Type B pancreatic cell (in vitro differentiated cells): ENCODE measurements at regions not wholly inside any gene's neighbourhood (a gene's known extent, or its start where the extent isn't known, plus 50 kb on each side); places are given as distances from the start of the nearest gene placed in this dataset.

Experiments used
- DNase-seq: peaks from one replicate; pipeline ENCODE4 v3.0.0; 2021; ENCODE audit warnings: mixed read lengths; ENCODE audit not compliant: unreplicated experiment; ENCODE audit errors: extremely low spot score
- H3K27ac Mint-ChIP-seq: 2 replicates; pipeline ENCODE4 v1.8.0; 2021; ENCODE audit warnings: mild to moderate bottlenecking, mixed read lengths
- H3K27me3 Mint-ChIP-seq: 2 replicates; pipeline ENCODE4 v1.8.0; 2021; ENCODE audit warnings: mixed read lengths
- H3K36me3 Mint-ChIP-seq: 2 replicates; pipeline ENCODE4 v1.8.0; 2021; ENCODE audit warnings: mixed read lengths
- H3K4me1 Mint-ChIP-seq: one replicate; pipeline ENCODE4 v1.8.0; 2021; ENCODE audit warnings: mixed read lengths; ENCODE audit not compliant: unreplicated experiment
- H3K4me3 Mint-ChIP-seq: 2 replicates; pipeline ENCODE4 v1.8.0; 2021; ENCODE audit warnings: mild to moderate bottlenecking, mixed read lengths
- H3K9me3 Mint-ChIP-seq: 2 replicates; pipeline ENCODE4 v1.8.0; 2021; ENCODE audit warnings: mixed read lengths
- TF ChIP-seq, protein P1 (sequence below): fragments of 200-600 bp; sonication (generic); conservative IDR thresholded peaks from 2 replicates; pipeline ENCODE4 v1.5.0; 2021; ENCODE audit warnings: antibody characterized with exemption, mild to moderate bottlenecking

DNA sequence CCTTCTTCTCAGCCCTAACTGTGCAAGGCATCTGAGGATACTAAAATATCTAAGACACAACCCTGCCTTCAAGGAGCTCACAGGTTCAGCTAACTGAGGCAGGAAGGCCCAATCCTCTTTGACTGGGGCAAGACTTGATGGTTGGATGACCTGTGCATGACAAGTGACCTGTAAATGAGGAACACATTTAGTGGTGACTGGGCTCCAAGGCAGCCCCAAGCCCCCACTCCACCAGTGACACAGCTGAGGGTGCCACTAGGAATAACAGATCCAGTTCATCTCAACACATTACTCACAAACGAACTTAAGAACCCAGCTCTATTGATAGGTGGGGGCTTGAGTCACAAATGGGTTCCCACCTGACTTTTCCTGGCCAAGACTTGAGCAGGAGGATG lies 244.7 kb upstream of the IRF2BP2 start:
- TF ChIP-seq, protein P1, sequence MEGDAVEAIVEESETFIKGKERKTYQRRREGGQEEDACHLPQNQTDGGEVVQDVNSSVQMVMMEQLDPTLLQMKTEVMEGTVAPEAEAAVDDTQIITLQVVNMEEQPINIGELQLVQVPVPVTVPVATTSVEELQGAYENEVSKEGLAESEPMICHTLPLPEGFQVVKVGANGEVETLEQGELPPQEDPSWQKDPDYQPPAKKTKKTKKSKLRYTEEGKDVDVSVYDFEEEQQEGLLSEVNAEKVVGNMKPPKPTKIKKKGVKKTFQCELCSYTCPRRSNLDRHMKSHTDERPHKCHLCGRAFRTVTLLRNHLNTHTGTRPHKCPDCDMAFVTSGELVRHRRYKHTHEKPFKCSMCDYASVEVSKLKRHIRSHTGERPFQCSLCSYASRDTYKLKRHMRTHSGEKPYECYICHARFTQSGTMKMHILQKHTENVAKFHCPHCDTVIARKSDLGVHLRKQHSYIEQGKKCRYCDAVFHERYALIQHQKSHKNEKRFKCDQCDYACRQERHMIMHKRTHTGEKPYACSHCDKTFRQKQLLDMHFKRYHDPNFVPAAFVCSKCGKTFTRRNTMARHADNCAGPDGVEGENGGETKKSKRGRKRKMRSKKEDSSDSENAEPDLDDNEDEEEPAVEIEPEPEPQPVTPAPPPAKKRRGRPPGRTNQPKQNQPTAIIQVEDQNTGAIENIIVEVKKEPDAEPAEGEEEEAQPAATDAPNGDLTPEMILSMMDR: no peak
- no peaks in the 10 kb centered on the region for H3K9me3 Mint-ChIP-seq
- no peak overlapping the region for H3K4me3 Mint-ChIP-seq
- H3K27ac Mint-ChIP-seq: no peak overlapping the region
- H3K27me3 Mint-ChIP-seq: no peaks in the 10 kb centered on the region
- no peaks in the 10 kb centered on the region for H3K36me3 Mint-ChIP-seq
- no peak for DNase-seq
- H3K4me1 Mint-ChIP-seq: peaks cover 15% of the 10 kb centered on the region

DNA sequence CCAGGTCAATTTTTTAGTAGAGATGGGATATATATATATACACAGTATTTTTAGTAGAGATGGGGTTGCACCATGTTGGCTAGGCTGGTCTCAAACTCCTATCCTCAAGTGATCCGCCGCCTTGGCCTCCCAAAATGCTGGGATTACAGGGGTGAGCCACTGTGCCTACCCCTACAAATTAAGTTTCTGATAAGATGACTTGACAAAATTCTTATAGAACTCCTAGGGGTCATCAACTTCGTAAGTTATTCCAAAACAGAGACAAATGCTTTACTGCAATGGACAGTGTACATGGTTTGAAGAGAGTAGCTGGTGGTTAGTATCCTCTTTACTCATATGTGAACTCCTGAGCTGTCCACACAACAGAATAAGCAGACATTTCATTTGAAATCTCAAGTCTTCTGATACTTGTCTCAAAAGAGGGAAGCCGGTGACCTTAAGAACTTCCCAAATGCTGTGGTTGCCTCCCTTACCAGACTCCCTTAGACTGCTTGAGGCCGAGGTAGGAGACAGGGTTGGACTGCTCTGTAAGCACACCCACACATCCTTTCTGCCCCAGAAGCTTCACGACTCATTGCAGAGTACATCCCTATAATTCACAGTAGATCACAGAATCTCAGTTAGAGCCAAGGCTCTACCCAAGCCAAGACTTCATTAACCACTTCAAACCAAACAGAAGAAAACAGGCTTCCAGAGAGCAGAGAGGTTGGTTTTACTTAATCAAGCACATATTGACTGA lies 244.1 kb upstream of the IRF2BP2 start:
- no peaks in the 10 kb centered on the region for H3K9me3 Mint-ChIP-seq
- H3K27ac Mint-ChIP-seq: no peak overlapping the region
- no peak overlapping the region for H3K4me3 Mint-ChIP-seq
- no peak for DNase-seq
- peaks cover 15% of the 10 kb centered on the region for H3K4me1 Mint-ChIP-seq
- H3K27me3 Mint-ChIP-seq: no peaks in the 10 kb centered on the region
- TF ChIP-seq, protein P1: no peak
- no peaks in the 10 kb centered on the region for H3K36me3 Mint-ChIP-seq

DNA sequence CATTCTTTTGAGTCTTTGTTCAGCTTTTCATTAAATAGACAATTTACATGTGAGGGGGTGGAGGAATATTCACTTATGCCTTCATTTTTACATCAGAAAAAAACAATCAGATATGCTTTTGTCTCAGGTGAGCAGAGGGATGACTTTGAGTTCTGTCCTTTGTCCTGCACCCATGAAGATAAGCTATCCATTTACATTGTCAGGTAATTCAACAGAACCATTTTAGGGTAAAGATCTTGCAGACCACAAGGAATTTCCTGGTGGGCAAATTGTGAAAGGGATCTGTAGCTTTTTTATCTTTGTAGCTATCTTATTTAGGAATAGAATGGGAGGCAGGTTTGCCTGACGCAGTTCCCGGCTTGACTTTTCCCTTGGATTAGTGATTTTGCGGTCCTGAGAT lies 242.7 kb upstream of the IRF2BP2 start:
- TF ChIP-seq, protein P1: no peak
- no peak overlapping the region for H3K4me3 Mint-ChIP-seq
- no peak overlapping the region for H3K27ac Mint-ChIP-seq
- no peaks in the 10 kb centered on the region for H3K9me3 Mint-ChIP-seq
- H3K36me3 Mint-ChIP-seq: no peaks in the 10 kb centered on the region
- H3K4me1 Mint-ChIP-seq: peaks cover 15% of the 10 kb centered on the region
- no peak for DNase-seq
- no peaks in the 10 kb centered on the region for H3K27me3 Mint-ChIP-seq

DNA sequence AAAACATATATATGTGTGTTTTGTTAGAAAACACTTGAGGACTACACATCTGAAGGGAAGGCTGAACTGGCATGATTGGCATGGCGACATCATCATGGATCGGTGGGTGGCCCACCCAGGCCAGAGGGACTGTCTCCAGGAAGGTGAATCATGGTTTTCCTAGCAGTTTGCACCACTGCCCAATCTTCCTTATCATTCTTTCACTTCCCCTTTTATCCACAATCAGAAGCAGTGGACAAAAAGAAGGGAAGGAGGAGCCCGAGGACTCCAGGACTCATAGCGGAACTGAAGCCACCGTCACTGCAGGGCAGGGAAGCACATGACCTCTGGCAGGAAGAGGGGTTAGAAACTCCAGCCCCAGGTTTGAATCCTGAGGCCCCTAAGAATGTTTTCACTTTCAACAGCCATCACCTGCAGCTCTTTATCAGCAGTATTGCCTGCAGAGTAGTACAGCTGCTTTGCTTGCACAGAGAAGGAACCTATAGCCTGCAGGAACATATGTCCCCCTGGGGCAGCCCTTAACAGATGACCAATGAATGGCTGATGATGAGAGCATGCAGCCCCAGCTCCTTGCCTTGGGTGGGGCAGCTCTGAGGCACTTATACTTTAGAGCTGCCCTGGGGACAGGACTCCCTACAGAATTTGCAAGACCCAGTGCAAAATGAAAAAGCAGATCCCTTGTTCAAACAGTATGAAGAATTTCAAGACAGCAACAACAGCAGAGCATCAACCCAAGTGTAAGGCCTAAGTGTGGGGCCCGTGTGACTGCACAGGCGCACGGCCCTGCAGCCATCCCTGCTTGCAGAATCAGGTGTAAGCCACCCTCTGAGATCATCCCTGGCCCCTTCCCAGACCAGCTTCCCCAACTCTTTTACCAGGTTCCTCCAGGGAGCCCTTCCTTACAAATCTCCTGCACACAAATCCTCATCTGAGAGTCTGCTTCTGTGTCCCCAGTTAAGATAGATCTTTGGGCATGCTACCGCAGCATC lies 241.8 kb upstream of the IRF2BP2 start:
- DNase-seq: no peak
- no peaks in the 10 kb centered on the region for H3K9me3 Mint-ChIP-seq
- TF ChIP-seq, protein P1: no peak
- no peaks in the 10 kb centered on the region for H3K36me3 Mint-ChIP-seq
- peak overlapping the region; percentile 33 for H3K27ac Mint-ChIP-seq
- peaks cover 15% of the 10 kb centered on the region for H3K4me1 Mint-ChIP-seq
- H3K4me3 Mint-ChIP-seq: no peak overlapping the region
- H3K27me3 Mint-ChIP-seq: no peaks in the 10 kb centered on the region

DNA sequence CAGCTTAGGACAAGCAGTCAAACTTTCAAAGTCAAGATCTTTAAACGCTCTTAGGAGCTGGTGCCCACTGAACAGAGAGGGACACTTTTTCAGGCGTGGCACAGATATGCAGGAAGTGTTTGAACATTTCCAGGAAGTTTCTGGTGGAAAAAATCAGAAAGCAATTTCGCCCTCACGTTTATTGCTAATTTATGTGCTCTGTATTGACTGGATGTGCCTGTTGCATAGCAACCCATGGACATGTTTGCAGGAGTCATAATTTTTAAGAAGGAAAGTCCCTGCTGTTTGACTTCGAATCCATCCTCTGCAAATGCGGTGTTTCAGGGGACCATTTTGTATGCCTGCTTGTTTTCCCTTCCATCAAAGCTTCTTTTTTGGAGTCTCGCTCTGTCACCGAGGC lies 239.9 kb upstream of the IRF2BP2 start:
- Mint-ChIP-seq H3K4me1 (peaks cover 17% of the 10 kb centered on the region), H3K9me3 (no peaks in the 10 kb centered on the region), H3K27ac (no peak overlapping the region), H3K27me3 (no peaks in the 10 kb centered on the region), H3K4me3 (no peak overlapping the region), H3K36me3 (peaks cover 4% of the 10 kb centered on the region)
- TF ChIP-seq, protein P1: no peak
- DNase-seq: no peak
